ENCODE measurements at regions not wholly inside any gene's neighbourhood (a gene's known extent, or its start where the extent isn't known, plus 50 kb on each side); places are given as distances from the start of the nearest gene placed in this dataset.

DNA sequence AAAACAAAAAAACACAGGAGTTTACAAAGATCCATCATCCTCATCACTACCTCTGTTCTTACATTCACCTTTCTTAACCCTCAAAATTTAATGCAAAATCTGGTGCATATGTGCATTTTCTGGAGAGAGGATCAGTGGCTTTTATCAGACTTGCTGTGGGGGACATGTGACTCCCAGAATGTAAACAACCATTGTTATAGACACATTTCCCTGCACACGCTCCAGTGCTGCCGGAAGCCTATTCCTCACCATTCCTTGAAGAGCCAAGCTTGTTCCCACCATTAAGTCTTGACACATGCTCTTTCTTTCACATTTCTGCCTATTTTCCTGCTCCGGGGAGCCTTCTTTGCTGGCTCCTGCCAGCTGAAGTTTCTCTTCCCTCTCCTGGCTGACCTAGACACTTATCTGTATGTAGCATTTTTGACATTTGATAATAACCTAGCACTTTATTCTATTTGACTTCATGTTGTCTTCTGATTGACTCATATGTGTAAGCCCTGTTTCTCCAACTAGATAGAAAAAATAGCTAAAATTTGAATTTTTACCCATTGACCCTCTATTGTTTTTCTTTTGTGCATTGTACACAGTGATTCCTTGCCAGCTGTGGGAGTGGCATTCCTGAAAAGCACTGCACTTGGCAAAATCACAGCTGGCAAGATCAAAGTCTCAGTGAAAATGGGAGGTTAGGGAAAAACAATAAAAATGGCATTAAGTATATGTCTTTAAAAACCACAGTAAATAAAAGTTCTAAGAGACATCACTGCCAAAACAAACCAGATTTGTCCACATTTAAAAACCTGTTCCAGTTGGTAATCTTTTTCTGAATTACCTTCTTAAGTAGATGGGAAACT lies 76.8 kb upstream of the CIBAR2 start:
- no peak for DNase-seq (ENCODE audit: low read depth, low spot score)
- no CpG with 5 or more reads among the region's 3 CpGs for WGBS (ENCODE audit: insufficient coverage, insufficient read length)
- Histone ChIP-seq H3K9me3 (ENCODE audit: control insufficient read depth, insufficient read depth, low read length) (no peaks in the 10 kb centered on the region), H3K4me3 (ENCODE audit: low read length) (no peak overlapping the region), H3K27me3 (ENCODE audit: control insufficient read depth, insufficient read depth, low read length) (no peaks in the 10 kb centered on the region), H3K4me1 (ENCODE audit: control insufficient read depth, insufficient read depth, low read length) (no peaks in the 10 kb centered on the region; the same call in 1 of the 2 replicates), H3K27ac (ENCODE audit: low read length) (no peak overlapping the region), H3K36me3 (ENCODE audit: control insufficient read depth, insufficient read depth, low read length) (no peaks in the 10 kb centered on the region)

DNA sequence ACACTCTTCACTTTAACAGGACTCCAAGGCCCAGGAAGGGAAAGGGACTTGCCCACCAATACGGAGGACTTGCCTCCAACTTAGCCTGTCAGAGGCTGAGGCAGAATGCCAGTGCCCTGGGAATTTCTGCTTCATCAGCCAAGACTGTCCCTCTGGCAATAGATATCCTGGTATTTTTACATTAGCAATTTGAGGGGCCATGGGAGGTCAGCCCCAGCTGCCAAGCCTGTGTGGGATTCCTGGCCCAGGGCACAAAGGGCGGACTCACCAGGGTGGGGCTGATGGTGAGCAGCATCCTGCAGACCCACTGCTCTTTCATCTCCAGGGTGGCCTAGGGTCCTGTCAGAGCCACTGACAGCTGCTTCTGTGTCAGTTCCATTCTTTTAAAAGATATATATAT lies 78.3 kb upstream of the CIBAR2 start:
- no CpG with 5 or more reads among the region's 2 CpGs for WGBS (ENCODE audit: insufficient coverage, insufficient read length)
- Histone ChIP-seq H3K36me3 (ENCODE audit: control insufficient read depth, insufficient read depth, low read length) (no peaks in the 10 kb centered on the region), H3K9me3 (ENCODE audit: control insufficient read depth, insufficient read depth, low read length) (no peaks in the 10 kb centered on the region), H3K27ac (ENCODE audit: low read length) (no peak overlapping the region), H3K27me3 (ENCODE audit: control insufficient read depth, insufficient read depth, low read length) (no peaks in the 10 kb centered on the region), H3K4me3 (ENCODE audit: low read length) (no peak overlapping the region), H3K4me1 (ENCODE audit: control insufficient read depth, insufficient read depth, low read length) (no peaks in the 10 kb centered on the region; the same call in 1 of the 2 replicates)
- no peak for DNase-seq (ENCODE audit: low read depth, low spot score)

DNA sequence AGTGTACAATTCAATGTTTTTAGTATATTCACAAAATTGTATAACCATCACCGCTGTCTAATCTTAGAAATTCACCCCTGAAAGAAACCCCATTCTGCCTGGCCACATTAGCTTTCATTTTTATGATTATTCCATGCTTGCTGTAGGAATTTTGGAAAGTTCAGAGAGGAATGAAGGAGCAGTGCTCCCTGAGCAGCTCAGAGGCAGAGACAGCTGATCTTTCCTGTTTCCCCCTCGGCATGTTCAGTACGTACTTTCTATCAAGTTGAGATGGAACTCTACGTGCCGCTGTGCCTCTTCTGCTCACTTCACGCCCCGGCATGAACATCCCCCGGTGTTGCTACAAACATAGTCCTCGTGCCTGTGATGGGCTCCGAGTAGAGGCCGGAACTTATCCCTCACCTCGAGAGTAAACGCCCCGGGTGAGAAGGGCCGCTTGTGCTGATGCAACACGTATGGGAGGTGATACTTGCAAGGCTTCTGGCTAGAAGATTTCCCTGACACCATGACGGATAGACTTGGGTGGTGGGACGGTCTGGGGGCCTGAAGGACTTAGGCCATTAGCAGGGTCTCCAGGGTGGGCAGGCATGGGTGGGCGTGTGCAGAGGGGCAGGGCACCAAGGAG lies 79.2 kb upstream of the CIBAR2 start:
- H3K27me3 ChIP-seq (ENCODE audit: control insufficient read depth, insufficient read depth, low read length) = no peaks in the 10 kb centered on the region
- no peaks in the 10 kb centered on the region for H3K36me3 ChIP-seq (ENCODE audit: control insufficient read depth, insufficient read depth, low read length)
- H3K4me1 ChIP-seq (ENCODE audit: control insufficient read depth, insufficient read depth, low read length) = no peaks in the 10 kb centered on the region; the same call in 1 of the 2 replicates
- H3K27ac ChIP-seq (ENCODE audit: low read length) = no peak overlapping the region
- no peak overlapping the region for H3K4me3 ChIP-seq (ENCODE audit: low read length)
- H3K9me3 ChIP-seq (ENCODE audit: control insufficient read depth, insufficient read depth, low read length) = no peaks in the 10 kb centered on the region
- WGBS (ENCODE audit: insufficient coverage, insufficient read length) = no CpG with 5 or more reads among the region's 19 CpGs
- DNase-seq (ENCODE audit: low read depth, low spot score) = no peak

DNA sequence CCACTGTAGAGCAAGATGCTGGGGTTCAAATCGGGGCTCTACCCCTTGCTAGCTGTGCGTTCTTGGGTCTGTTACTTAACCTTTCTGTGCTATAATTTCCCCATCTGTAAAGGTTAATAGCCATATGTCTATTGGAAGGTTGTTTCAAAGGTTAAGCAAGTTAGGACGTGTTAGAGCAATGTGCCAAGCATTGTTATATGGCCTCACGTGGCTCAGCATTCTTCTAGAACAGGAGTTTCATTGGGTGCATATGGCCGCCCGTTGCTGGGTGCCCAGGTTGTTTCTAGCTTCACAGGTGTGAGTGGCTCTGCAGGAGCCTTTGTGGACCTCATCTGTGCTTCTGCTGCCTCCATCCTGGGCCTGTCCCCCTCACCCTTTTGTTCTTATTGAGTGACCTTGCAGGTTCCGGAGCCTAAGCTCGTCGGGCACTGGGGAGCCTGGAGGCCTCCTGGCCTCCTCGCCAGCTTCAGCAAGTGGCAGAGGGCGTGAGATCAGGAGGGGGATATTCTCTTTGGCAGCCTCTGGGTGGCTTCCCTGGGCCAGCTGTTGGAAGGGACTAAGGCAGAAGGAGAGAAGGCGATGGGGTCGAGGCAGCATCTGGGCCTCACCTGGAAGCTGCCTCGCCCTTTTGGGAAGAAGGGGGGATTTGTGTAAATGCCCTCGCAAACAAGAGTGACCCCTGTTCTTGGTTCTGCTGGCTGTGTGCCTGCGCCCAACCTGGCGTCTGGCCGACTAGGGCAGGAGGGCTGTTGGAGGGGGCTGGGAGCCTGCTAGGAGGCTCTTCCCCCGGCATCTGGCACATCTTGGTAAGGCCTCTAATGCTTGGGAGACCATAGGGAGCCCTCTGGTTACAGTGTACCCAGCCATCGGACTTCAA lies 80.2 kb upstream of the CIBAR2 start:
- DNase-seq (ENCODE audit: low read depth, low spot score) = no peak
- Histone ChIP-seq H3K27ac (ENCODE audit: low read length) (no peak overlapping the region), H3K4me1 (ENCODE audit: control insufficient read depth, insufficient read depth, low read length) (no peaks in the 10 kb centered on the region; the same call in 1 of the 2 replicates), H3K9me3 (ENCODE audit: control insufficient read depth, insufficient read depth, low read length) (no peaks in the 10 kb centered on the region), H3K27me3 (ENCODE audit: control insufficient read depth, insufficient read depth, low read length) (no peaks in the 10 kb centered on the region), H3K4me3 (ENCODE audit: low read length) (no peak overlapping the region), H3K36me3 (ENCODE audit: control insufficient read depth, insufficient read depth, low read length) (no peaks in the 10 kb centered on the region)
- no CpG with 5 or more reads among the region's 20 CpGs for WGBS (ENCODE audit: insufficient coverage, insufficient read length)

DNA sequence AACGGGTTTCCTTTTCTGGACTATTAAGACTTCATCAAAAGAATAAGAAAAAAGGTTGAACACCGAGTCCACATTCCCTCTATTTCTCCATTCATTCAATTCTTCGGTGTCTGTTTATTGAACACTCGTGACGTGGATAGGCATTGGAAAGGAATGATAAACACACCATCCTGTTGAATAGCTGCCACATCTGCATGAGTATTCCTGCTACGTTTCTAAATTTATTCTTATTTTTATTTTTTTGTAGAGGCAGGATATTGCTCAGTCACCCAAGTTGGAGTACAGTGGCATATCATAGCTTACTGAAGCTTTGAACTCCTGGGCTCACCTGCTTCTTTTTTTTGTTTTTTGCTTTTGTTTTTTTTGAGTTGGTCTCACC lies 80.8 kb upstream of the CIBAR2 start:
- Histone ChIP-seq H3K4me3 (ENCODE audit: low read length) (no peak overlapping the region), H3K27ac (ENCODE audit: low read length) (no peak overlapping the region), H3K9me3 (ENCODE audit: control insufficient read depth, insufficient read depth, low read length) (no peaks in the 10 kb centered on the region), H3K36me3 (ENCODE audit: control insufficient read depth, insufficient read depth, low read length) (no peaks in the 10 kb centered on the region), H3K4me1 (ENCODE audit: control insufficient read depth, insufficient read depth, low read length) (no peaks in the 10 kb centered on the region; the same call in 1 of the 2 replicates), H3K27me3 (ENCODE audit: control insufficient read depth, insufficient read depth, low read length) (no peaks in the 10 kb centered on the region)
- no peak for DNase-seq (ENCODE audit: low read depth, low spot score)
- no CpG with 5 or more reads among the region's 6 CpGs for WGBS (ENCODE audit: insufficient coverage, insufficient read length)

DNA sequence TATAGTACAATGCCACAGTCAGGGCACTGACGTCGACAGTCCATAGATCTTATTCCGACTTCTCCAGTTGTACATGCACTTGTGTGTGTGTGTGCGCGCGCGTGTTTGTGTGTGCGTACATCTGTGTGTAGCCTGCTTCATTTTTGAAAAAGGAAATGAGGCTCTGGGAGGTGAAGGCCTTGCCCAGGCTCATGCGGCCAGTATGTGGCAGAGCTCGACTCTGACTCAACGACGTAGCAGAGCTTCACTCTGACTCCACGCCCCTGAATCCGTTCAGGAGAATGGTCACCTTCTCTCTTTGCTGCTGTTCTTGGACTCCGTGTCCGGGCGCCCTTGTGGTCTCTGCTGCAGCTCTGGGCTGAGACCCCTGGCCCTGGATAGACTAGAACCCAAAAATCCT lies 81.6 kb upstream of the CIBAR2 start:
- no peak for DNase-seq (ENCODE audit: low read depth, low spot score)
- no peak overlapping the region for H3K4me3 ChIP-seq (ENCODE audit: low read length)
- no peaks in the 10 kb centered on the region for H3K9me3 ChIP-seq (ENCODE audit: control insufficient read depth, insufficient read depth, low read length)
- no peak overlapping the region for H3K27ac ChIP-seq (ENCODE audit: low read length)
- no peaks in the 10 kb centered on the region for H3K27me3 ChIP-seq (ENCODE audit: control insufficient read depth, insufficient read depth, low read length)
- WGBS (ENCODE audit: insufficient coverage, insufficient read length) = no CpG with 5 or more reads among the region's 17 CpGs
- no peaks in the 10 kb centered on the region for H3K36me3 ChIP-seq (ENCODE audit: control insufficient read depth, insufficient read depth, low read length)
- H3K4me1 ChIP-seq (ENCODE audit: control insufficient read depth, insufficient read depth, low read length) = no peaks in the 10 kb centered on the region; the same call in 1 of the 2 replicates

DNA sequence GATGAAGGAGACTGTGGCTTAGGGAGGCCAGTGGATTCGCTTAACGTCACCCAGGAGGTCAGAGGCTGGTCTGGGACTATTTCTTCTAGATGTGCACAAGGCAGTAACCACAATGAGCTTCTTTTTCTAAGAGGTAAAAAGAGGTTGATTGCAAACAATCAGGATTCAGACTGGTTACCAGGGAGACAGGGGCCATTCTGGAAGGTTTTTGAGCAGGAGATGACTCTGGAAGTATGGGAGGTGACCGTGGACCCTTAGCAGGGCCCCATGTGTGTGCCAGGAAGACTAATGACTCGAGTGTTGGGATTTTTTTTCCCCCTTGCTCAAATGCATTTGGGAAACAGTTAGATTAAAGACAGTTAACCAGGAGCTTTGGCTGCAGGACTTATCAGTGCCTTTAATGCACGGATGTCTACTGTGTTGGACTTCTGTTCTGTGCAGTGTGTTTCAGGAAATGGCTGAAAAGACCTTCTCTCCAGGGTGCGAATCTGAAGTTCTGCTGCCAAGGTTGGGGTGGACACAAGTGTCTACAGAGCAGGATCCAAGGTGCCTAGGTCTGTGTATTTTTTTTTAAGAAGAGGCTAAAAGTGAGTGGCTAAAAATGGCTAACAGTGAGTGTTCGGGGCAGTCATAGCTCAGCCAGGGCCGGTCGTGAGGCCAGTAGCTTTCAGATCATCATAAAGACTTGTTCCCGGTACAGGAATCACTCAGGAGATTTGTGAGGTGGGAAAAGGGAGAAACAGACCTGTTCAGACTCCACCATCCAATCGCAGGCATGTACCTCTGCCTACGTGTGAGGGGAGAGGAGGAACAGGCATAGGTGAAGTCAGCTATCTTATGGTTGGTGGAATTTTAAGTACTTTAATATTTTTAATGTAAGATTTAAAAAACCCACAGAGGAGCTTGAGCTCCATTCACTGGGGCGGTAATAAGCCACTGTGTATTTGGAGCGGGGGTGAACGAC lies 82.3 kb upstream of the CIBAR2 start:
- H3K4me3 ChIP-seq (ENCODE audit: low read length) = no peak overlapping the region
- no peaks in the 10 kb centered on the region for H3K9me3 ChIP-seq (ENCODE audit: control insufficient read depth, insufficient read depth, low read length)
- H3K27ac ChIP-seq (ENCODE audit: low read length) = no peak overlapping the region
- no CpG with 5 or more reads among the region's 15 CpGs for WGBS (ENCODE audit: insufficient coverage, insufficient read length)
- no peaks in the 10 kb centered on the region for H3K36me3 ChIP-seq (ENCODE audit: control insufficient read depth, insufficient read depth, low read length)
- DNase-seq (ENCODE audit: low read depth, low spot score) = no peak
- no peaks in the 10 kb centered on the region; the same call in 1 of the 2 replicates for H3K4me1 ChIP-seq (ENCODE audit: control insufficient read depth, insufficient read depth, low read length)
- H3K27me3 ChIP-seq (ENCODE audit: control insufficient read depth, insufficient read depth, low read length) = no peaks in the 10 kb centered on the region

DNA sequence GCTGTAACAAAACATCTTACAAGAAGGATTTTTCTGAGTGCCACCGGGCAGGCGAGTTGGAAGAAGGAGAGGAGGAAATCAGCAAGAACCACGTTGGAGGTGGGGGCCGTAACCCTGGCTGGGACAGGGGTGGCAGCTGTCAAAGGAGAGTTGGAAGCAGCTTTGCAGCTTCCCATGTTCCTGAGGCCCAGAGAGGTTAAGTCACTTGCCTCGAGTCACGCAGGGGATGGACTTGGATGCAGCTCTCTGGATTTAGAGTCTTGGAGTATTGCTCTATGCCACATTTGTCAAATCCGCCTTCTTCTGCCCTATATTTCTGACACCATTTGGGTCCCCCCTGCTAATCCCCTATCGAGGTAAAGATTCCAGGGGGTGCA lies 83.0 kb upstream of the CIBAR2 start:
- DNase-seq (ENCODE audit: low read depth, low spot score) = no peak
- no CpG with 5 or more reads among the region's 8 CpGs for WGBS (ENCODE audit: insufficient coverage, insufficient read length)
- no peaks in the 10 kb centered on the region; the same call in 1 of the 2 replicates for H3K4me1 ChIP-seq (ENCODE audit: control insufficient read depth, insufficient read depth, low read length)
- no peaks in the 10 kb centered on the region for H3K27me3 ChIP-seq (ENCODE audit: control insufficient read depth, insufficient read depth, low read length)
- H3K27ac ChIP-seq (ENCODE audit: low read length) = no peak overlapping the region
- H3K9me3 ChIP-seq (ENCODE audit: control insufficient read depth, insufficient read depth, low read length) = no peaks in the 10 kb centered on the region
- no peaks in the 10 kb centered on the region for H3K36me3 ChIP-seq (ENCODE audit: control insufficient read depth, insufficient read depth, low read length)
- no peak overlapping the region for H3K4me3 ChIP-seq (ENCODE audit: low read length)

DNA sequence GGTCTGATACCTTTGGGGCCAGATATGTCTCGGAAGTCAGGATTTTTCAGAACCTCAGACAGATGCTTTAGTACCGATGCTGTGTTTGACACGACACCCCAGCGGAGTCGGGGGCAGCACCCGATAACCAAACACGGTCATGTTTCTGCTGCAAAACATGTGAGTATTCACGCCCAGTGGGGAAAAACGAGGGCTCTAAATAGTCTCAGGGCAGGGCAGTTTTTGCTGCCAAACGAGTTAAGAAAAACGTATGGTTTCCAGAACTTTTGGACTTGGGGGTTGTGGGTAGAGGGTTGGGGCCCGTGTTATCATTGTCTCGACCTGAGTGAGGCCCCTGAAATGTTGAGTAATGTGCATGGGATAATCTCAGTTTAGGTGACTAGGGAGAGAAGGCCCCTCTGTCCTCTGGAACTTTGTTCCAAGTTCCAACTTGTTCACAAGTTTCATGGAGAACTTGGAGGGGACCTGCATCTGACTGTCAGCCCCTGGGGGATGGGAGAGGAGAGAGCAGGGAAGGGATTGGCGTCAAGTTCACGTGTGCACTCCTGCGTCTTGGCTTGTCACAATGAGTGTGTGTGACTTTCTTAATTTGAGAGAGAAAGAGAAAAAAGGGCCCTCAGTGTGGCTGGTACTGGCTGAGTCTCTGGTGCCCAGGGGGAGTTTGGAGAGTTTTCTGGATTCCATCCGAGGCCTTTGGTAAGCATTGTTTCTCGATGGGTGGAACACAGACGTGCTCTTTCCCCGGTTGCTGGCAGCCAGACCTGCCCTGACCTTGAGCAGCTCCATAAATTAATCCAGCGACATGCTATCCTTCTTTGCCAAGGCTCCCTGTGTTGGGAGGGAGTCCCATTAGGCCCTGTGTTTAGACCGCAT lies 83.9 kb upstream of the CIBAR2 start:
- no peaks in the 10 kb centered on the region for H3K9me3 ChIP-seq (ENCODE audit: control insufficient read depth, insufficient read depth, low read length)
- no peak for DNase-seq (ENCODE audit: low read depth, low spot score)
- WGBS (ENCODE audit: insufficient coverage, insufficient read length) = no CpG with 5 or more reads among the region's 22 CpGs
- no peak overlapping the region for H3K27ac ChIP-seq (ENCODE audit: low read length)
- H3K4me1 ChIP-seq (ENCODE audit: control insufficient read depth, insufficient read depth, low read length) = no peaks in the 10 kb centered on the region
- no peaks in the 10 kb centered on the region for H3K36me3 ChIP-seq (ENCODE audit: control insufficient read depth, insufficient read depth, low read length)
- no peak overlapping the region for H3K4me3 ChIP-seq (ENCODE audit: low read length)
- H3K27me3 ChIP-seq (ENCODE audit: control insufficient read depth, insufficient read depth, low read length) = no peaks in the 10 kb centered on the region

All from iPS DF 6.9 (cell line).